ENCODE measurements at regions not wholly inside any gene's neighbourhood (a gene's known extent, or its start where the extent isn't known, plus 50 kb on each side); places are given as distances from the start of the nearest gene placed in this dataset.
"Not testable (repeated sequence)": the region's sequence is repeated elsewhere in the genome, so short reads cannot be mapped to it uniquely, and the experiment has no call there.

- no peak for TF ChIP-seq CTCF (IDR thresholded peaks at IDR 0.05)
- ATAC-seq (no peak), DNase-seq (no peak)
- H3K27me3 ChIP-seq = no peaks in the 10 kb centered on the region
- intact Hi-C loops (cut with DNase I) = no loop called here
- no peaks in the 10 kb centered on the region for H3K36me3 ChIP-seq
- H3K27ac ChIP-seq = no peak overlapping the region
- H3K4me1 ChIP-seq = no peaks in the 10 kb centered on the region
- no peak overlapping the region for H3K4me3 ChIP-seq
- H3K9me3 ChIP-seq = peaks cover 0 to 9% of the 10 kb centered on the region in 2 donors
These were observed 139.7 kb downstream of the RTP4 start for GRCh38 chr3:187507905-187508304.

GRCh38 chr3:187507266-187507665 is 139.1 kb downstream of the RTP4 start:
- no peak for DNase-seq
- Histone ChIP-seq H3K27me3 (no peaks in the 10 kb centered on the region), H3K4me3 (no peak overlapping the region), H3K9me3 (peaks cover 0 to 3% of the 10 kb centered on the region in 2 donors), H3K36me3 (no peaks in the 10 kb centered on the region), H3K27ac (no peak overlapping the region), H3K4me1 (no peaks in the 10 kb centered on the region)
- ATAC-seq = no peak
- intact Hi-C loops (cut with DNase I) = no loop called here
- TF ChIP-seq CTCF (IDR thresholded peaks at IDR 0.05) = no peak

GRCh38 chr3:187504435-187504834 is 136.2 kb downstream of the RTP4 start:
- Histone ChIP-seq H3K36me3 (no peaks in the 10 kb centered on the region), H3K4me3 (no peak overlapping the region), H3K27me3 (no peaks in the 10 kb centered on the region), H3K4me1 (no peaks in the 10 kb centered on the region), H3K27ac (no peak overlapping the region), H3K9me3 (no peaks in the 10 kb centered on the region)
- intact Hi-C loops (cut with DNase I) = no loop called here
- TF ChIP-seq CTCF (IDR thresholded peaks at IDR 0.05) = no peak
- ATAC-seq = no peak
- DNase-seq = no peak

GRCh38 chr3:187498211-187498724 is 130.1 kb downstream of the RTP4 start:
- no peak for DNase-seq
- Histone ChIP-seq H3K9me3 (peaks cover 0 to 8% of the 10 kb centered on the region in 2 donors), H3K36me3 (no peaks in the 10 kb centered on the region), H3K4me3 (no peak overlapping the region), H3K27ac (no peak overlapping the region), H3K27me3 (no peaks in the 10 kb centered on the region), H3K4me1 (no peaks in the 10 kb centered on the region)
- ATAC-seq = no peak
- intact Hi-C loops (cut with DNase I) = no loop called here
- TF ChIP-seq CTCF (IDR thresholded peaks at IDR 0.05) = no peak

- H3K36me3 ChIP-seq = no peaks in the 10 kb centered on the region
- H3K27me3 ChIP-seq = no peaks in the 10 kb centered on the region
- no peak overlapping the region for H3K27ac ChIP-seq
- intact Hi-C loops (cut with DNase I) = no loop called here
- TF ChIP-seq CTCF (IDR thresholded peaks at IDR 0.05) = no peak
- no peak overlapping the region for H3K4me3 ChIP-seq
- DNase-seq (no peak), ATAC-seq (no peak)
- H3K4me1 ChIP-seq = no peaks in the 10 kb centered on the region
- H3K9me3 ChIP-seq = peaks cover 0 to 11% of the 10 kb centered on the region in 2 donors
These were observed 128.9 kb downstream of the RTP4 start for GRCh38 chr3:187497052-187497451.

- H3K27ac ChIP-seq; H3K4me3 ChIP-seq; ATAC-seq; intact Hi-C loops (cut with DNase I); H3K4me1 ChIP-seq; H3K36me3 ChIP-seq; DNase-seq; H3K27me3 ChIP-seq: not testable (repeated sequence)
- H3K9me3 ChIP-seq = peaks cover 0 to 11% of the 10 kb centered on the region in 2 donors
These were observed 125.9 kb downstream of the RTP4 start for GRCh38 chr3:187494056-187494455.

Measured in left lung (tissue), 4 donors.